Gastrocnemius medialis (tissue), 4 donors: ENCODE measurements at regions not wholly inside any gene's neighbourhood (a gene's known extent, or its start where the extent isn't known, plus 50 kb on each side); places are given as distances from the start of the nearest gene placed in this dataset.

Experiments used
- ATAC-seq, 2 donors: fragments of 150-250 bp; one replicate each; pipeline ENCODE4 v1.9.1; 2016
- DNase-seq, 2 donors: peaks; one replicate each; pipeline ENCODE4 v3.0.0-alpha.2; 2019
- H3K27ac ChIP-seq, 4 donors: fragments of 200-600 bp; sonication (generic); 1 replicate in 1 of 4; 2 replicates in 3 of 4; pipeline ENCODE4 v1.5.1; 2016 to 2018; ENCODE audit warnings: mild to moderate bottlenecking in 2 of 4, moderate library complexity in 1 of 4
- H3K27me3 ChIP-seq, 3 donors: fragments of 200-600 bp; sonication (generic) in 2 of 3; 1 replicate in 1 of 3; 2 replicates in 2 of 3; pipeline versions ENCODE4 v1.5.1 to v1.6.0; 2016 to 2019; ENCODE audit warnings: mild to moderate bottlenecking in 1 of 3, moderate library complexity in 1 of 3
- H3K36me3 ChIP-seq, 2 donors: fragments of 200-600 bp; sonication (generic) in 1 of 2; one replicate each; pipeline ENCODE4 v1.5.1; 2017 to 2018
- H3K4me1 ChIP-seq, 2 donors: fragments of 200-600 bp; sonication (generic) in 1 of 2; one replicate each; pipeline ENCODE4 v1.5.1; 2016 to 2017; ENCODE audit warnings: mild to moderate bottlenecking in 2 of 2
- H3K4me3 ChIP-seq, 4 donors: fragments of 200-600 bp; sonication (generic) in 3 of 4; 1 replicate in 1 of 4; 2 replicates in 3 of 4; pipeline ENCODE4 v1.5.1; 2016 to 2019; ENCODE audit warnings: mild to moderate bottlenecking in 2 of 4
- H3K9me3 ChIP-seq, 3 donors: fragments of 200-600 bp; sonication (generic) in 2 of 3; 1 replicate in 1 of 3; 2 replicates in 2 of 3; pipeline ENCODE4 v1.5.1; 2016 to 2019
- CTCF ChIP-seq, 5 experiments: fragments of 450-650 bp in 3 of 5; fragments of 200-600 bp in 2 of 5; sonication (generic) in 2 of 5; IDR thresholded peaks in 4 of 5; conservative IDR thresholded peaks in 1 of 5; 1 replicate in 4 of 5; 2 replicates in 1 of 5; pipeline ENCODE4 v1.5.1; 2016 to 2019; ENCODE audit warnings: antibody characterized with exemption in 5 of 5, mild to moderate bottlenecking in 3 of 5, moderate library complexity in 3 of 5
- POLR2A ChIP-seq, 2 donors: fragments of 450-650 bp; IDR thresholded peaks; one replicate each; pipeline ENCODE4 v1.6.1; 2017; ENCODE audit warnings: antibody characterized with exemption in 2 of 2, mild to moderate bottlenecking in 2 of 2, moderate library complexity in 2 of 2
- in situ Hi-C, 4 donors: fragments of 200-750 bp; cut with MboI; loops; one replicate each; pipeline versions ENCODE4 v1.15.0 to v1.8.0; 2017; ENCODE audit warnings: low sequenced_read_pairs in 4 of 4
- intact Hi-C: fragments of 100-400 bp; cut with DNase I; formaldehyde crosslinking; loops from one replicate; pipeline ENCODE4 v1.15.1; 2023; ENCODE audit warnings: low total_unique reads

GRCh38 chr18:52077251-52077983 is 262.6 kb upstream of the DCC start:
- Histone ChIP-seq H3K36me3 (no peaks in the 10 kb centered on the region), H3K4me1 (no peaks in the 10 kb centered on the region), H3K27ac (no peak overlapping the region), H3K4me3 (no peak overlapping the region), H3K27me3 (no peaks in the 10 kb centered on the region), H3K9me3 (no peaks in the 10 kb centered on the region)
- intact Hi-C loops: no loop called here
- ATAC-seq (no peak), DNase-seq (no peak)
- no peak for TF ChIP-seq POLR2A (IDR thresholded peaks at IDR 0.05)
- no peak for TF ChIP-seq CTCF (IDR thresholded peaks at IDR 0.05 in 4 of 5, conservative IDR thresholded peaks at IDR 0.05 in 1 of 5)
- in situ Hi-C loops: no loop called here

- H3K4me1 ChIP-seq: no peaks in the 10 kb centered on the region
- H3K9me3 ChIP-seq: no peaks in the 10 kb centered on the region
- no peaks in the 10 kb centered on the region for H3K27me3 ChIP-seq
- ATAC-seq (no peak), DNase-seq (no peak)
- no peaks in the 10 kb centered on the region for H3K36me3 ChIP-seq
- no peak overlapping the region for H3K27ac ChIP-seq
- intact Hi-C loops (no loop called here), in situ Hi-C loops (no loop called here)
- no peak for TF ChIP-seq CTCF (IDR thresholded peaks at IDR 0.05 in 4 of 5, conservative IDR thresholded peaks at IDR 0.05 in 1 of 5)
- TF ChIP-seq POLR2A (IDR thresholded peaks at IDR 0.05): no peak
- no peak overlapping the region for H3K4me3 ChIP-seq
Measured at GRCh38 chr18:52082246-52082645, 257.8 kb upstream of the DCC start.

GRCh38 chr18:52087140-52087539 is 252.9 kb upstream of the DCC start:
- Histone ChIP-seq H3K4me3 (no peak overlapping the region), H3K4me1 (no peaks in the 10 kb centered on the region), H3K36me3 (no peaks in the 10 kb centered on the region), H3K27me3 (no peaks in the 10 kb centered on the region), H3K9me3 (no peaks in the 10 kb centered on the region), H3K27ac (no peak overlapping the region)
- DNase-seq (no peak), ATAC-seq (no peak)
- TF ChIP-seq CTCF (IDR thresholded peaks at IDR 0.05 in 4 of 5, conservative IDR thresholded peaks at IDR 0.05 in 1 of 5) (no peak), POLR2A (IDR thresholded peaks at IDR 0.05) (no peak)
- intact Hi-C loops: no loop called here
- in situ Hi-C loops: no loop called here

- no peaks in the 10 kb centered on the region for H3K4me1 ChIP-seq
- no peaks in the 10 kb centered on the region for H3K36me3 ChIP-seq
- H3K4me3 ChIP-seq: no peak overlapping the region
- ATAC-seq: no peak
- H3K27ac ChIP-seq: no peak overlapping the region
- H3K9me3 ChIP-seq: no peaks in the 10 kb centered on the region
- no peak for TF ChIP-seq CTCF (IDR thresholded peaks at IDR 0.05 in 4 of 5, conservative IDR thresholded peaks at IDR 0.05 in 1 of 5)
- TF ChIP-seq POLR2A (IDR thresholded peaks at IDR 0.05): no peak
- H3K27me3 ChIP-seq: no peaks in the 10 kb centered on the region
- in situ Hi-C loops: no loop called here
- intact Hi-C loops: no loop called here
- DNase-seq: no peak
Measured at GRCh38 chr18:52090005-52090404, 250.0 kb upstream of the DCC start.

GRCh38 chr18:52093171-52093570 is 246.8 kb upstream of the DCC start:
- no peaks in the 10 kb centered on the region for H3K4me1 ChIP-seq
- intact Hi-C loops (no loop called here), in situ Hi-C loops (no loop called here)
- DNase-seq (no peak), ATAC-seq (no peak)
- no peak overlapping the region for H3K27ac ChIP-seq
- no peak overlapping the region for H3K4me3 ChIP-seq
- H3K27me3 ChIP-seq: no peaks in the 10 kb centered on the region
- H3K36me3 ChIP-seq: no peaks in the 10 kb centered on the region
- H3K9me3 ChIP-seq: no peaks in the 10 kb centered on the region
- no peak for TF ChIP-seq CTCF (IDR thresholded peaks at IDR 0.05 in 4 of 5, conservative IDR thresholded peaks at IDR 0.05 in 1 of 5)
- no peak for TF ChIP-seq POLR2A (IDR thresholded peaks at IDR 0.05)
